Fibroblast of skin of scalp (primary cell): ENCODE measurements at regions not wholly inside any gene's neighbourhood (a gene's known extent, or its start where the extent isn't known, plus 50 kb on each side); places are given as distances from the start of the nearest gene placed in this dataset.
"Not testable (repeated sequence)": the region's sequence is repeated elsewhere in the genome, so short reads cannot be mapped to it uniquely, and the experiment has no call there.

Experiments
- DNase-seq: peaks from one replicate; pipeline ENCODE4 v3.0.0-alpha.2; 2013

- DNase-seq = no peak
Measured at GRCh38 chr4:124939908-124940307, 227.4 kb upstream of the ANKRD50 start.

GRCh38 chr4:124938836-124939235 is 226.3 kb upstream of the ANKRD50 start:
- no peak for DNase-seq

DNA sequence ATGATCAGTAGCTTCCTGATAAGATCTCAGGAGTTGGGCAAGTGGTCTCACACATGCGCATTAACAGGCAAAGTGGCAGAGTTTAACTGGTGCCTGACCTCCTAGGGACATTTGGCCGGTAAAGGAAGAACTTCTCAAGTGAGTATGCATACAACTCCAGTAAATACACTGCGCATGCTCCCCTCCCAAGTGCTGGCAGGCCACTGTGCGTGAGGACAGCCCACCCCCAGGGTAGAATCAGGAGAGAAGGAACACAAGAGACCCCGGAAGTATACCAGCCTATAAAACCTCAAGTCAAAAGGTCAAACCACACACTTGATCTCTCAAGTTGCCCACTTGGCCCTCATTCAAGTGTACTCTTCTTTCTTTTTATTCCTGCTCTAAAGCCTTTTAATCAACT is 225.5 kb upstream of the ANKRD50 start:
- DNase-seq = no peak

- DNase-seq = peak; percentile 46
Measured at GRCh38 chr4:124936427-124936826, 223.9 kb upstream of the ANKRD50 start.

GRCh38 chr4:124934916-124935315 is 222.4 kb upstream of the ANKRD50 start:
- DNase-seq = no peak

- no peak for DNase-seq
Measured at GRCh38 chr4:124933521-124933920, 221.0 kb upstream of the ANKRD50 start.

- DNase-seq = no peak
Measured at GRCh38 chr4:124932447-124932846, 219.9 kb upstream of the ANKRD50 start.

- DNase-seq = peak; percentile 35
Measured at GRCh38 chr4:124931050-124931449, 218.5 kb upstream of the ANKRD50 start.

- DNase-seq = not testable (repeated sequence)
Measured at GRCh38 chr4:124922748-124923147, 210.2 kb upstream of the ANKRD50 start.

DNA sequence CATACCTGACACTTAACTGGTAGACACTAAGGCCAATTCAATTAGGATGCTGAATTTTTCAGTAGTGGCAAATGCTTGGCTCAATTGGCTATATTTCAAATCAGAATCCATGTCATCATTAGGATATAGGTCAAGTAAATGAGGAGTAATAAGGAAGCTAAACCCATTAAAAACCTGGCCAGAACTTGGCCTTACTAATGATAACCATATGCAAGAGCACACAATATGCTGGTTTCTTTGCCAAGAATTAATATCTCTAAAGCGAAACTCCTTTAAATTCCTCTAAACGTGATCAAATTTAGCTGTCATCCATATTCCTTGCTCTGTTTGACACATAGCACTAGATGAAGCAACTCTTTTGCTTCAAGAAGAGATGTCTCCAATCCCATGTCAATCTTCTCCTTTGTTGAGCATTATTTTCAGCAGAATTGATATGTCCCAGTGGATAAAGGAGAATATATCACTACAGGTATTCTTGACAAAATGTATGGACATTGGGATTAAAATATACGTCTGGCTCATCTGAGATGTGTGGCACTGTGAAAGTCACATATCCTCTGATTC is 206.1 kb upstream of the ANKRD50 start:
- DNase-seq = no peak

DNA sequence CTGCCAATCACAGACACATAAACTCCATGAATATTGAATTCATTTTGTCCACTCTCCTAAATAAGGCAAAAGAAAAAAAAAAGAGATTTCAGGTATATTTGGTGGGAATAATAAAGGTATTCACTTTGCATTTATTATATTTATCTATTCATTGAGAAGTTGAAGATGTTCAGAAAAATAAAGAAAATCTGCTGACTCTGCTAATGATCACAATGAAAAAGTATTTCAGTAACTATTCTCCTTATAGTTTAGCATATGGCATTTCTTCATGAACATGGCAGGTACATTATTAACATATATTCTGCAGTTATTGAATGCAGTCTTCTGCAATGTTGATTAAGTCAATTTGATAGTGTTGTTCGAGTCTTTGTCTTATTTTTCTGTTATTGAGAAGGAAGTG is 202.5 kb upstream of the ANKRD50 start:
- DNase-seq = no peak

DNA sequence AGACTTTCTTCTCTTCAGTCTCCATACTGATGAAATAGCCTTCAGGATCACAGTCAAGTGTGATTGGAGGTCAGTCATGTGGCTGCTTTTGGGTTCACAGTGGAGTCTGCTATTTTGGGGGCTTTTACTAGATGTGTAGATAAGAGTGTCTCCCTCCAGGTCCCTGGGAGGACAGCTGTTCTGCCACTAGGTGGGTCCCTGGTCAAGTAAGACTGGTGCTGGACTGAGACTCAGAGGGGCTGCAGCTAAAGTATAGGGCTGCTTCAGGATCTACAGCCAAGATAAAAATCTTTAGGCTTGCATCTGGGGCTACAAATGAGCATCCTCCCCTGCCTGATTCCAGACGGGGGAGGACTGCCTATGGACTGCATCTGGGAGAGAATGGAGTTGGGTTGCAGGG is 200.7 kb upstream of the ANKRD50 start:
- no peak for DNase-seq

DNA sequence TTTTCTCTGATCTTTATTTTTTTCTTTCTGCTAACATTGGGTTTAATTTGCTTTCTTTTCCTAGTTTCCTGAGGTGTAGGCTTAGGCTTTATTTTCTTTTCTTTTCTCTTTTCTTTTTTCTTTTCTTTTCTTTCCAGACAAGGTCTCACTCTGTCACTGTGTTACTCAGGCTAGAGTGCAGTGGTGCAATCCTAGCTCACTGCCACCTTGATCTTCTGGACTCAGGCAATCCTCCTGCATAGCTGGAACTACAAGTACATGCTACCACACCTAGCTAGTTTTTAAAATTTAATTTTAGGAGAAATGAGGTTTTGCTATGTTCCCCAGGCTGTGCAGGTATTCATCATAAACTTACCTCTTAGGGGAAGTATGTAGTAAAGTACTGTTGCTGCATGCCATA is 197.8 kb upstream of the ANKRD50 start:
- DNase-seq = no peak

- DNase-seq = peak; percentile 15
Measured at GRCh38 chr4:124907881-124908280, 195.3 kb upstream of the ANKRD50 start.

DNA sequence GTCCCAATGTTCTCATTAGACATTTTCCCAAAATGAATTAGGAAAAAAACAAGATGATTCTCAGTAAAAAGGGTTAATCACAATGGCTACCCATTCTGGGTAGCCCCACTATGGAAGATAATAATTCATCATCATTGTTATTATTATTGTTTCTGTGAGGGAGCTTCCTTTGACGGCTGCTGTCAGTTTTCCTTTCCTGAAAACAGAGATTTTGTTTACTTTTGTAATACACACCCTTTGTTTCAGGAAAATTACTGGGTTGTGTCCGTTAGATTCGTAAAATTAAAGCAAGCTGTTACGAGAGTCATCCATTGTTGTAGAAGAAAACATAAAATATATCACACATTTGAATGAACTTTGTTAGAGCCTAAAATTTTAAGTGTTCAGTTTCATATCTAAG is 192.9 kb upstream of the ANKRD50 start:
- no peak for DNase-seq

- no peak for DNase-seq
Measured at GRCh38 chr4:124904723-124905388, 192.3 kb upstream of the ANKRD50 start.

GRCh38 chr4:124903995-124904722 is 191.6 kb upstream of the ANKRD50 start:
- DNase-seq = peak; percentile 72

- no peak for DNase-seq
Measured at GRCh38 chr4:124902001-124902515, 189.5 kb upstream of the ANKRD50 start.

DNA sequence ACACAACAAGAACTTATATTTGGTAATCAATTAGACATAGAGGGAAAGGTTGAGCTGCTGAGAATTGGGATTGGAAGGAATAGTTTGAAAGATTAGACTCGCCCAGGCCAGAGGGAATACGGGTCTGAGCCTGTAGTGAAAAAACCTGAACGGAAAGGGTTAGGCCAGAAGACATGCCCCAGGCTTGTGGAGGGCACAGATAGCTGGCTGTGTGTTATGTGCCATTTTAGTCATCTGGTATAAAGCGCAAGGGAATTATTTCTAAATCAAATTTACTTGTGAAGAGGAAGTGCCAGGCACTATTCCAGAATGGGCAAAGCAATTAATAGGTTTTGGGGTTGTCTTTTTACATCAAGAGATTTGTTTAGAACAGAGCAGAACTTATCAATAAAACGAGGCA is 187.5 kb upstream of the ANKRD50 start:
- no peak for DNase-seq

- DNase-seq = peak; percentile 64
Measured at GRCh38 chr4:124890522-124890921, 178.0 kb upstream of the ANKRD50 start.

DNA sequence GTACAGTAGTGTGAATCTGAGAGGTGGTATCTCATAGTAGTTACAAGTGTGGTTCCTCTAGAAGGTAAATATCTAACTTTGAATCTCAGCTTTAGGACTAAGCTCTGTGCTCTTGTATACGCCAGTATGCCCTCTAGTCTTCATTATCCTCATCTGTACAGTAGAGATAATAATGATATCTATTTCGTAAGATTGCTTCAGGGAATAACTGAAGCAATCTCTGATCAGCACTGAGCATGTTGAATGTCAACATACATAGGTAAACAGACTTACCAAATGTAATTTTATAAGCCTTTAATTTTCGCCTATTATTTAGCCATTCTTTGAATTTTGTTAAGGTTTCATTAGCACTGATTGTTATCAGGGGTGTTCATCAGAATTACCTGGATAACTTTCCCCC is 175.2 kb upstream of the ANKRD50 start:
- no peak for DNase-seq

GRCh38 chr4:124884316-124884715 is 171.8 kb upstream of the ANKRD50 start:
- no peak for DNase-seq

- DNase-seq = no peak
Measured at GRCh38 chr4:124883632-124884031, 171.1 kb upstream of the ANKRD50 start.

GRCh38 chr4:124879195-124879594 is 166.7 kb upstream of the ANKRD50 start:
- no peak for DNase-seq
